NCI-H69 (cell line): ENCODE measurements at regions not wholly inside any gene's neighbourhood (a gene's known extent, or its start where the extent isn't known, plus 50 kb on each side); places are given as distances from the start of the nearest gene placed in this dataset.
A peak's percentile ranks its signal among the peaks of the same experiment; 100 is the strongest.
"Not testable (repeated sequence)": the region's sequence is repeated elsewhere in the genome, so short reads cannot be mapped to it uniquely, and the experiment has no call there.

Experiments used
- DNase-seq: peaks from one replicate; lab custom pipeline; 2025; lab: John Stamatoyannopoulos, UW

DNA sequence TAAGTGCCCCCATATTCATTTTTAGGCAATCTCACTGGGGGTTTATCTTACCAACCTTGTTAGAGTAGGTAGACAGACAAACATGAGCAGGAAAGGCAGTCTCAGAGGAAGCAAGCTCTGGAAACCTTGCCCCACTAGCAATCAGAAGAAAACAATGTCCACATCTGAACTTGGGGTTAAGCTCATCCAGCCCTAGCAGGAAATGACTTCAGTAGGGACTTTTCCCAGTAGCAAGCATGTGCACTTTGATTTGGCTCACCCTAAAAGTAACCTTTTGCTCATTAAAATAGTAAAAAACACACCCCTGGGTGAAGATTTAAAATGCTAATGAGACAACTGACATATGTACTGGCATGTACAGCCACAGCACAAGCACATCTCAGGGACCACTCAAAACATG is 175.5 kb downstream of the AKAIN1 start:
- no peak for DNase-seq

GRCh38 chr18:5015213-5015612 is 181.8 kb downstream of the AKAIN1 start:
- DNase-seq, result no peak

- DNase-seq, result peak; percentile 72
Measured at GRCh38 chr18:5004031-5004820, 192.8 kb downstream of the AKAIN1 start.

- DNase-seq, result no peak
Measured at GRCh38 chr18:4994710-4995109, 202.3 kb downstream of the AKAIN1 start.

DNA sequence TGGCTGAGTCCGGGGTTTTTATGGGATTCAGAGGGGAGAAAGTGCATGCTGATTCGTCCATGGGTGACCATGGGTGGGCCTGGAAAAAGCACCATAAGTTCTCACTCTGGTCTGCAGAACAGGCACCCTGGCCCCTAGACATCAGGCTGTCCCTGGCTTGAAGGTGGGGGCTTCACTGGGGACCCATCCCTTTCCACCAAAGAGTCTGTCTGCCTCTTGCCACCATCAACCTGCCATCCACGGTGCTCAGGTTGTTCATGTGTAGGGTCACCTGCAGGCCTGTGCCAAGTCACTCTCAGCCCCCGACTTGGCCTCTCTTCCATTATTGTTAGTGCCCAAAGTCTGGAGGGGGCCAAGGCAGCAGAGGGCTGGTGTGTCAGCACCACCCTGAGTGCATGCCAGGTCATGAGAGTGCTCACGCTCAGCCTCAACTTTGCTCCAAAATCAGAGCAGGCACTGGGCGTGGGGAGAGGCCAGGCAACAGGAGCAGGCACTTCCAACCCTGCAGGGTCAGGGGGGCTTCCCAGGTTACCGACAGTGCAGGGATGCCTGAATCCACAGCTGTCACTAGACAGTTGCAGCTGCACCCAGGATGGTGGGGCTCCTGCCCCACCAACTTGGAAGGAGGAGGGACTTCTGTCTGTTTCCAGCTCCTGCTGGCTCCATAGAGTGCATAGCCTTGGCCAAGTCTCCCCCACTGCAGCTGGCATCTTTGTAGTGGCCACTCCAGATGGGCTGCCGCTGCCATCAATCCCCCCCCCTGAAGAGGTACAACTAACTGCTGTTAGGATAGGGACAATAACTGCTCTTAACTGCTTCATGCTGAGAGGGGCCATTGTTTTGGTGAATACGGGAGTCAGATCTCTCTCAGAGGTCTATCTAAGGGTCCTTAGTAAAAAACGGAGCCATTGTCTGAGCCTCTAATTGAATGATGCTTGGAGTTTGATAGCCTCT is 209.3 kb downstream of the AKAIN1 start:
- peak; percentile 96 for DNase-seq

- no peak for DNase-seq
Measured at GRCh38 chr18:4986677-4987076, 210.4 kb downstream of the AKAIN1 start.

- DNase-seq, result no peak
Measured at GRCh38 chr18:4986066-4986465, 211.0 kb downstream of the AKAIN1 start.

DNA sequence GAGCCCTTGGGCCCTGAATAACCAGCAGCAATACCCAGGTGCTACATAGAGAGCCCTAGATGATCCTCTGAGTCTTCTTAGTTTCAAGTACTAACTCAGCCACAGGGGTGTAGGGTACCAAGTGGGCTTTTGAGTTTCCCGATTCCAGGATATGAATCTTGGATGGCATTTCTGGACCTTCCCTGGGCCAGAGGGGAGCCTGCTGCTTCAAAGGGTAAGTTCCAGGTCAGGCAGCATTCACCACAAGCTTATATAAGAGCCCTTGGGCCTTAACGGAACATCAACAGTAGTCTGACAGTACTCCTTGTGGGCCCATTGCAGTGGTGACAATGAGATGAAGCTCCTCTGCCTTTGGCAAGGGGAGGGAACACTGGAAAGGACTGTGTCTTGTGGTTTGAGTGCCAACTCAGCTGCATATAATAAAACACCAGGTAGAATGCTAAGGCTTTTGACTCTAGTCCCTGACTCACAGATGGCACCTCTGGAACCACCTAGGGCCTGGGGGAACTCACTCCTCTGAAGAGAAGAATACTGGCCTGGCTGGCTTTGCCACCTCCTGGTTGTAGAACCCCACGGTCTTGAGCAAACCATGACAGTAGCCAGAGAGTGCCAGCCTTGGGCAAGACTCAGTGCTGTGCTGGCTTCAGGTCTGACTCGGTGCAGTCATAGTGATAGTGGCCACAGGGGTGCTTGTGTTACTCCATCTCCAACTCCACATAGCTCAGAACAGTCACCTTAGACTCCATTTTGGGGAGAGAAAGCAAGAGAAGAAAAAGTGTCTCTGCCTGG is 235.7 kb downstream of the AKAIN1 start:
- DNase-seq, result no peak

DNA sequence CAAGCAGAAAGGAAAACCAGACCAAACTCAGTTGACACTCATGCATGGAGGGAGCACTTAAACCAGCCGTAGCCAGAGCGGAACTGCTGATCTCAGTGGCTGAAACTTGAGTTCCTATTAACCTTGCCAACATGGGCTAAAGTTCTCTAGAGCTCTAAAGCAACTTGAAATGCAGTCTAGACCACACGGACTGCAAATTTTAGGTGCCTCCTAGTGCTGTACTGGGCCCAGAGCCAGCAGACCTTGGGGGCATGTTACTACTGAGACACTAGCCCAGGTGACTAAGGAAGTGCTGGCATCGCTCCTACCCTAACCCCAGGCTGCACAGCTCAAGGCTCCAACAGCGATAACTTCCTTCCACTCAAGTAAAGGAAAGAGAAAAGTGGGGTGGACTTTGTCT is 236.5 kb downstream of the AKAIN1 start:
- peak; percentile 12 for DNase-seq

DNA sequence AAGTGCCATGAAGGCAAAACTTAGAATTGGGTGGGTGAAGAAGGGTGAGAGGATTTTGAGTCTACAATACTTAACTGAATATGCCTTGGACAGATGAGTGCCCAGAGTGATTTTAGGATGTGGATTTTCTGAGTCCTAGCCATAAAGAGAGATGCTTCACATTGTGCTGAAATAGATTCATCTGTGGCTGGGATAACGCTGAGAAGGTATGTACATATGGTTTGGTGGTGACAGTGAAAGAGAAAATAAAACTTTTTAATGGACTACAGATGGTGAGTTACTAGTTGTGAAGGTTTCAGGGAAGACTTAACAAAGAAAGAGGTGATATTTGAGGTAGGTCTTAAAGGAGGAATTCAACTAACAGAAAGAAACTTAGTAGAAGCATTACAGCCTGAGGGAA is 265.8 kb downstream of the AKAIN1 start:
- DNase-seq, result no peak

DNA sequence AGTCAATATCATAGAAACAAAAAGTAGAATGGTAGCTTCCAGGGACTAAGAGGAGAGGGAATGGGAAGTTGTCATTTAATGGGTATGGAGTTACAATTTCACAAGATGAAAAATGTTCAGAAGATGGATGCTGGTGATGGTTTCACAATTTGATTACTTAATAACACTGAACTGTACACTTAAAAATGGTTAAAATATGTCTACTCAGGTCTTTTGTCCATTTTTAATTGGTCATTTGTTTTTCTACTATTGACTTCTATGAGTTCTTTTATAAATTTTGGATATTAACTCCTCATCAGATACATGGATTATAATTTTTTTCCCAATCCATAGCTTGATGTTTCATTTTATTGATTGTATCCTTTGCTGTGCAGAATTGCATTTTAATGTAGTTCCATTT is 275.5 kb downstream of the AKAIN1 start:
- no peak for DNase-seq

DNA sequence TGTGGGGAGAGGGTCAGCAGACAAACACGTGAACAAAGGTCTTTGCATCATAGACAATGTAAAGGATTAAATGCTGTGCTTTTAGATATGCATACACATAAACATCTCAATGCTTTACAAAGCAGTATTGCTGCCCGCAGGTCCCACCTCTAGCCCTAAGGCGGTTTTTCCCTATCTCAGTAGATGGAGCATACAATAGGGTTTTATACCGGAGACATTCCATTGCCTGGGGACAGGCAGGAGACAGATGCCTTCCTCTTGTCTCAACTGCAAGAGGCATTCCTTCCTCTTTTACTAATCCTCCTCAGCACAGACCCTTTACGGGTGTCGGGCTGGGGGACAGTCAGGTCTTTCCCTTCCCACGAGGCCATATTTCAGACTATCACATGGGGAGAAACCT is 279.5 kb downstream of the AKAIN1 start:
- not testable (repeated sequence) for DNase-seq

DNA sequence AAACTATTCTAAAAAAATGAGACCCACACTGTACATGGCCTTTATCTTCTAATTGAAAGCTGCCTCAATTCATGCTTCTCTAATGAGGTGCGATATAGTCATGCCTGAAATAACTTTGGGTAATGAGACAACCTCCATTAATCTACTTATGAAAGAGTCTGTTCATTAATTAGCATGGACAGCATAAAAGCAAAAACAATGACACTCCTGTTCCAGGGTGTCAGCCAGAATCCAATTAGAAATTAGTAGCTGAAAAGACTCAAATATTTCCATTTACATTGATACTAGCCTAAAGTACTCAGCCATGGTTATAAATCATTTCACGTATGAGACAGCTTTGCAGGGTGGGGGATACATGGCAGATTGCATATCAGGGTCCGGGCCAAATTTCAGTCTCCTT is 288.7 kb downstream of the AKAIN1 start:
- peak; percentile 44 for DNase-seq

DNA sequence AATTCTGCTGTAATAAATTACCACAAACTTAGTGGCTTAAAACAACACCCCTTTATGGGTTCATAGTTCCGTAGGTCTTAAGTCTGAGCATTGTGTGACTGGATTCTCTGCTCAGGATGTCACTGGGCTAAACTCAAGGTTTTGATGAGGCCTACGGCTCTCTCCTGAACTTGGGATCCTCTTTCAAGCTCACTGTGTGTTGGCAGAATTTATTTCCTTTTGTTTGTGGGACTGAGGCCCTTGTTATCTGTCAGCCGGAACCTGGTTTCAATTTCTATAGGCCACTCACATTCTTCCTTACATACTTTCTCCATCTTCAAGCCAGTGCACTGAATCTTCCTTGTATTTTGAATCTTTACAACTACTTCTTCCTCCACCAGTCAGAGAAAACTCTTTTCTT is 290.2 kb downstream of the AKAIN1 start:
- no peak for DNase-seq

GRCh38 chr18:4888251-4889040 is 308.6 kb downstream of the AKAIN1 start:
- peak; percentile 85 for DNase-seq

DNA sequence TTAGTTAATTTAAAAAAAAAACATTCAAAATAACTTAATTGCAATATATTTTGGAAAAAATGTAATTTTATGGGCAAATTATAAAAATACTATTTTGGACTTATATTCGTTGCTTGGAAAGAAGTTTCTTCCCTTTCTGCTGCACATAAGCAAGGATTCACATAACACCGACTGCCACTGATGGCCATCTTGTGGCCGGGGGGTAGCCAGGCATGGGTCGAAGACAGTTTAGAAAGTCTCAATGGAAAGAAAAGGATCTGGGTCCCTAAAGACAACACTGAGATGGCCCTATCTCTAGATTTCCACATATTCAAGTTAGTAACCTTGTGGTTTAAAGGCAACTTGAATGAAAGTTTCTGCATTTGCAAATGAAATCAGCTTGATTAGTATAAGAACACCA is 318.6 kb downstream of the AKAIN1 start:
- no peak for DNase-seq

DNA sequence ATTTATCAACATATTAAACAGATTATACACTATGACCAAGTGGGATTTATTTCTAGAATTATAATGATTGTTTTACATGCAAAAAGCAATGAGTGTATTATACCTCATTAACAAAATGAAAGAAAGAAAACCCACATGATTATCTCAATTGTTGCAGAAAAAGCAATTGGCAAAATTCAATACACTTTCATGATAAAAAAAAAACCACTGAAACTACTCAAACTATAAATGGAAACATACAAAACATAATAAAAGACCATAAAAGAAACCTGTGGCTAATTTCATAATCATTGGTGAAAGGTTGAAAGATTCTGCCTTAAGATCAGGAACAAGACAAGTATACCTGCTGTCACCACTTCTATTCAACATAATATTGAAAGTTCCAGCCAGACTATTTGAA is 325.9 kb downstream of the AKAIN1 start:
- no peak for DNase-seq

- DNase-seq, result no peak
Measured at GRCh38 chr18:4870177-4870773, 326.8 kb downstream of the AKAIN1 start.

- no peak for DNase-seq
Measured at GRCh38 chr18:4869155-4869554, 327.9 kb downstream of the AKAIN1 start.

DNA sequence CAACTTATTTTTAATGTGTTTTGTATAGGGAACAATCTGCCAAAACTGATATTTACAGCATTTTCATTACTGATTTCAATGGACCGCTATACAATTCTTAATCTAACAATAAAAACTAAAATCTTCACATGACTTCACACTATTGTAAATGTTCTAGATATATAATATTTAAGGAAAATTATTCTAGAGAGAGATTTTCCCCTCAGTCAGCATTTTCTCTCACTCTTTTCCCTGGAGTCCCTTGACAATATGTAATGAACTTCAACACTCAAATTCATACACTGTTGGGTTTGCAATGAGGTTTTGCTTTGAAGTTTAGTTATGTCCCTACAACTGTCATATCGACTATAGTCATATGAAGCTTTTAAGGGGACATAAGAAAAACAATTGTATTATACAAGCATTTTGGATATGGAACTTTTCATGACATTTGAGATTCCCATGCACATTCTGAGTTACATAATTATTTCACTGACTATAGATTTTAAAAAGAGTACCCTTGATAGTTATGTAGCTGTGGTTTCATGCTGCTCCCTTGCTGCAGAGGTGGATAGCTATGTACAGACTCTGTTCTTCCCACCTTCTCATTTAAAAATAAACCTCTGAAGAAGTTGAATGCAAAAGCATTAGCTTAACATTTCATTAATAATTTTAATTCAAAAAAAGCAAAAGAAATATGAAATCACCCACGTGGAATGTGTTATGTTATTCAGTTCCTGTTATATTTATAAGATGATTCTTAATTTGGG is 338.5 kb downstream of the AKAIN1 start:
- no peak for DNase-seq
